ENCODE measurements at regions not wholly inside any gene's neighbourhood (a gene's known extent, or its start where the extent isn't known, plus 50 kb on each side); places are given as distances from the start of the nearest gene placed in this dataset.

DNA sequence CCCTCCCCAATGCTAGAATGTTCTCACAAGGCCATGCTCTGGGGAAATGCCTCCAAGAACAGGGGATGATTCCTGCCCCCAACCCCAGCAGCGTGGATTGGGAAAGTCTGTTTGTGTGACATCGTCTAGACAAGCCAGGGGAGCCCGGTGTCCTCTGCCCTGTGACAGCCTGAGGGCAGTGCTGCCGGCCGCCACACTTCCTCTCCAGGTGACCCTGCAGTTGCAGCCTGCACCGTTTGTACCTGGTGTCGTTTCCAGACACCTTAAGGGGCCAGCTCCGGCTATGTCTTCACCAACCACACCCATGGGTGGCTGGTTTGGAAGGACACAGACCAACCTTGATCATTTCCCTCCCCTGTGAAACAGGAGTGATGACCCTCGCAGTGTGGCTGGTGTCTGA, 372.6 kb downstream of the BCL11B start:
- H3K27ac Mint-ChIP-seq = no peak overlapping the region
- no peak for DNase-seq
- H3K36me3 Mint-ChIP-seq (ENCODE audit: low read depth) = no peaks in the 10 kb centered on the region
- H3K4me3 Mint-ChIP-seq = no peak overlapping the region
- peaks cover 10% of the 10 kb centered on the region for H3K4me1 Mint-ChIP-seq
- H3K9me3 Mint-ChIP-seq = no peaks in the 10 kb centered on the region
- peaks cover 37% of the 10 kb centered on the region for H3K27me3 Mint-ChIP-seq (ENCODE audit: low read depth, poor library complexity)
- TF ChIP-seq CTCF (IDR thresholded peaks at IDR 0.05) = no peak

DNA sequence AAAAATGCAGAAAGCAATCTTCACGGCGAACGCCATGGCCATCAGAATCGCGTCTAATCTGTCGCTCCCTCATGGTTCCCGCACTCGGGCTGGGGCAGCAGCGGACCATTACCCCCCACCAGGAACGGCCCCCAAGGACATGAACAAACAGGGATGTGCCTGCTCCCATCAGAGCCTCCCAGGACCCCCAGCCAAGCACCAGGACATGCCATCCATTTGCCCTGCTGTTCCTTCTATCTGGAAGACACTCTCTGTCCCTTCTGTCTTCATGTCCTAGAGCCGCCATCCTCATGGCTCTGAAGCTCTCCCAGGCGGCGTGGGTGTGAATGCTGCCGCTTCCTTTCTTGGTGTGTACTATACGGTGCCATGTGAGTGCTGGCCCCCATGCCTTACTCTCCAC, 371.8 kb downstream of the BCL11B start:
- peaks cover 10% of the 10 kb centered on the region for H3K4me1 Mint-ChIP-seq
- H3K27ac Mint-ChIP-seq = no peak overlapping the region
- peaks cover 37% of the 10 kb centered on the region for H3K27me3 Mint-ChIP-seq (ENCODE audit: low read depth, poor library complexity)
- TF ChIP-seq CTCF (IDR thresholded peaks at IDR 0.05) = no peak
- no peaks in the 10 kb centered on the region for H3K36me3 Mint-ChIP-seq (ENCODE audit: low read depth)
- DNase-seq = no peak
- H3K9me3 Mint-ChIP-seq = no peaks in the 10 kb centered on the region
- no peak overlapping the region for H3K4me3 Mint-ChIP-seq

DNA sequence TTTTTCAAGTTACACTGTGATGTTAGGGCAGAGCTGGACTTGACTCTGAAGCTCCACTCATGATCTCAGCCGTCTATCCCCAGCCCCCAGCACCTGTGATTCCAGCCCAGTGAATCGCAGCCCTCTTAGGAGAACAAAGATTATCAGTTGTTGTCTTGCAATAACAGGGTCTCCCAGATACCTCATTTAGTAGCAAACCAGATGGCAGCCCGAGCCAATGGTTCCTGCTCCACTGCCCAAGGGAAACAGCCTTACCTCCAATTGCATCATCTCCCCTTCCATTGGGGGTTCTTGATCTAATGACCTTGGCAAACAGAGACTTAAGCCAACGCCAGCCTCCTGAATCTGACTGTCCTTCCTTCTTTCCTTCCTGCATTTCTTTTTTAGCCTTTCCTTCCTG, 371.2 kb downstream of the BCL11B start:
- H3K4me1 Mint-ChIP-seq = peaks cover 10% of the 10 kb centered on the region
- no peak for DNase-seq
- no peaks in the 10 kb centered on the region for H3K36me3 Mint-ChIP-seq (ENCODE audit: low read depth)
- TF ChIP-seq CTCF (IDR thresholded peaks at IDR 0.05) = no peak
- no peak overlapping the region for H3K27ac Mint-ChIP-seq
- H3K9me3 Mint-ChIP-seq = no peaks in the 10 kb centered on the region
- H3K27me3 Mint-ChIP-seq (ENCODE audit: low read depth, poor library complexity) = peaks cover 33% of the 10 kb centered on the region
- H3K4me3 Mint-ChIP-seq = no peak overlapping the region

GRCh38 chr14:98901511-98902205, 370.3 kb downstream of the BCL11B start:
- no peaks in the 10 kb centered on the region for H3K36me3 Mint-ChIP-seq (ENCODE audit: low read depth)
- H3K4me3 Mint-ChIP-seq = no peak overlapping the region
- H3K27me3 Mint-ChIP-seq (ENCODE audit: low read depth, poor library complexity) = peaks cover 36% of the 10 kb centered on the region
- no peak for TF ChIP-seq CTCF (IDR thresholded peaks at IDR 0.05)
- peak overlapping the region; percentile 84 for H3K27ac Mint-ChIP-seq
- H3K4me1 Mint-ChIP-seq = peaks cover 17% of the 10 kb centered on the region
- DNase-seq = no peak
- no peaks in the 10 kb centered on the region for H3K9me3 Mint-ChIP-seq

DNA sequence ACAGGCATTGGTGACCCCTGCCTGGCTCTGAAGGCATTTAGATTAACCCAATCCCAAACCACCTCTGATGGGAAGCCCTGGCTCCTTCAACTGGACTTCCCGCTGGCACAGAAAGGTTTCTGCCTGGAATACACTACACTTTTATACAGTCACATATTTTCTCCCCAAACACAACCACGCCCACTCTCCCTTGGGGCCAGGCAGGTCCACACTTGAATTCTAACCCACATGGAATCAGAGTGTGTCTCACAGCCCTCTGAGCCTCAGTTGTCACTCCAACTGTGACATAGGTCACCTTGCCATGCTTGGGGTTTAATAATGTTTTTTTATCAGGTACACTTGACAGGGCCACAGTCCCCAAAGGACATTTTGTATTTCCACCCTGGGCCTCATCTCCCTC, 368.6 kb downstream of the BCL11B start:
- peaks cover 39% of the 10 kb centered on the region for H3K27me3 Mint-ChIP-seq (ENCODE audit: low read depth, poor library complexity)
- peaks cover 33% of the 10 kb centered on the region for H3K4me1 Mint-ChIP-seq
- no peak for TF ChIP-seq CTCF (IDR thresholded peaks at IDR 0.05)
- no peak overlapping the region for H3K4me3 Mint-ChIP-seq
- no peaks in the 10 kb centered on the region for H3K36me3 Mint-ChIP-seq (ENCODE audit: low read depth)
- no peaks in the 10 kb centered on the region for H3K9me3 Mint-ChIP-seq
- DNase-seq = no peak
- H3K27ac Mint-ChIP-seq = no peak overlapping the region

DNA sequence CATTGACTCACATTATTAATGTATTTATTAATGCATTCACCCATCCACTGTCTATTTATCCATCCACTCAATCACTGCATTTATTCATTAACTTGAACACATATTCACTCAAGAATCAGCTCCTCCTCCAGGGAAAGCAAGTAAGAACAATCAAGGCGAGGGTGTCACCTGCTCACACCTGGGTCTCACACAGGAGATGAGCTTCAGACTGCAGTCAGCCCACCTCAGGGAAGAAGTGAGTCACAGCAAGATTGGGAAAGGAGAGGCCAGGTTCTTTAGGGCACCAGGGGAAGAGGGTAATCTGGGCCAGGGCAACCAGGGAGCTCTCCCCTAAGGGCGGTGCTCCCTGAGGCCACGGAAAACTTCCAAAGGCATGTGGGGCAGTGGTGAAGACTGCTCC, 367.3 kb downstream of the BCL11B start:
- TF ChIP-seq CTCF (IDR thresholded peaks at IDR 0.05) = no peak
- H3K4me1 Mint-ChIP-seq = peaks cover 34% of the 10 kb centered on the region
- no peak for DNase-seq
- H3K36me3 Mint-ChIP-seq (ENCODE audit: low read depth) = no peaks in the 10 kb centered on the region
- no peaks in the 10 kb centered on the region for H3K9me3 Mint-ChIP-seq
- no peak overlapping the region for H3K4me3 Mint-ChIP-seq
- no peak overlapping the region for H3K27ac Mint-ChIP-seq
- peaks cover 38% of the 10 kb centered on the region for H3K27me3 Mint-ChIP-seq (ENCODE audit: low read depth, poor library complexity)

Measured in nephron progenitor cell (in vitro differentiated cells).